Activated CD4-positive, alpha-beta memory T cell treated with anti-CD3 and anti-CD28 coated beads, Interleukin-2, amount 10 ng/mL, durations not matched to agents 7 days and 5 days (primary cell): ENCODE measurements at regions not wholly inside any gene's neighbourhood (a gene's known extent, or its start where the extent isn't known, plus 50 kb on each side); places are given as distances from the start of the nearest gene placed in this dataset.

Experiments used
- CTCF ChIA-PET: fragments of 350-600 bp; sonication (Branson Sonifier 250); formaldehyde crosslinking; loops from one replicate; lab custom pipeline; 2021; ENCODE audit warnings: antibody characterized with exemption, inconsistent platforms; lab: Charles Lee
- POLR2A ChIA-PET: fragments of 350-600 bp; sonication (Branson Sonifier 250); formaldehyde crosslinking; loops from one replicate; lab custom pipeline; 2021; ENCODE audit warnings: antibody characterized with exemption; lab: Charles Lee
- DNase-seq: peaks from one replicate; pipeline ENCODE4 v3.0.0-alpha.2; 2020
- H3K27ac Mint-ChIP-seq: one replicate; pipeline ENCODE4 v1.8.0; 2021; ENCODE audit warnings: mild to moderate bottlenecking, mixed read lengths
- H3K27me3 Mint-ChIP-seq: one replicate; pipeline ENCODE4 v1.8.0; 2021; ENCODE audit warnings: mixed read lengths
- H3K36me3 Mint-ChIP-seq: one replicate; pipeline ENCODE4 v1.8.0; 2021; ENCODE audit warnings: low read depth, mixed read lengths
- H3K4me1 Mint-ChIP-seq: one replicate; pipeline ENCODE4 v1.8.0; 2021; ENCODE audit warnings: mixed read lengths
- H3K4me3 Mint-ChIP-seq: one replicate; pipeline ENCODE4 v1.8.0; 2021; ENCODE audit warnings: mild to moderate bottlenecking, mixed read lengths
- H3K9me3 Mint-ChIP-seq: one replicate; pipeline ENCODE4 v1.8.0; 2021; ENCODE audit warnings: mixed read lengths

- Mint-ChIP-seq H3K36me3 (no peaks in the 10 kb centered on the region), H3K4me3 (no peak overlapping the region), H3K27ac (no peak overlapping the region), H3K9me3 (peaks cover 14% of the 10 kb centered on the region), H3K4me1 (no peaks in the 10 kb centered on the region), H3K27me3 (no peaks in the 10 kb centered on the region)
- DNase-seq: no peak
- POLR2A ChIA-PET: no interaction called here
- CTCF ChIA-PET: no interaction called here
Observed at GRCh38 chr6:55666606-55667225, 87.7 kb upstream of the HMGCLL1 start.

GRCh38 chr6:55666037-55666436 lies 87.0 kb upstream of the HMGCLL1 start:
- no peak for DNase-seq
- Mint-ChIP-seq H3K27ac (no peak overlapping the region), H3K4me3 (no peak overlapping the region), H3K9me3 (peaks cover 13% of the 10 kb centered on the region), H3K36me3 (no peaks in the 10 kb centered on the region), H3K4me1 (no peaks in the 10 kb centered on the region), H3K27me3 (no peaks in the 10 kb centered on the region)
- ChIA-PET CTCF (no interaction called here), POLR2A (no interaction called here)

GRCh38 chr6:55664591-55665587 lies 85.9 kb upstream of the HMGCLL1 start:
- Mint-ChIP-seq H3K27ac (no peak overlapping the region), H3K4me1 (no peaks in the 10 kb centered on the region), H3K27me3 (no peaks in the 10 kb centered on the region), H3K4me3 (no peak overlapping the region), H3K36me3 (no peaks in the 10 kb centered on the region), H3K9me3 (peaks cover 14% of the 10 kb centered on the region)
- DNase-seq: no peak
- POLR2A ChIA-PET: no interaction called here
- CTCF ChIA-PET: no interaction called here

GRCh38 chr6:55663914-55664313 lies 84.9 kb upstream of the HMGCLL1 start:
- H3K9me3 Mint-ChIP-seq: peaks cover 14% of the 10 kb centered on the region

GRCh38 chr6:55659304-55659703 lies 80.3 kb upstream of the HMGCLL1 start:
- H3K27ac Mint-ChIP-seq: no peak overlapping the region
- H3K9me3 Mint-ChIP-seq: peaks cover 20% of the 10 kb centered on the region
- H3K36me3 Mint-ChIP-seq: no peaks in the 10 kb centered on the region
- CTCF ChIA-PET: no interaction called here
- H3K4me3 Mint-ChIP-seq: no peak overlapping the region
- no peak for DNase-seq
- H3K4me1 Mint-ChIP-seq: no peaks in the 10 kb centered on the region
- POLR2A ChIA-PET: no interaction called here
- H3K27me3 Mint-ChIP-seq: no peaks in the 10 kb centered on the region

More at GRCh38 chr6:55663914-55664313, 84.9 kb upstream of the HMGCLL1 start:
- Mint-ChIP-seq H3K36me3 (no peaks in the 10 kb centered on the region), H3K4me1 (no peaks in the 10 kb centered on the region), H3K27me3 (no peaks in the 10 kb centered on the region), H3K27ac (no peak overlapping the region), H3K4me3 (no peak overlapping the region)
- CTCF ChIA-PET: no interaction called here
- POLR2A ChIA-PET: no interaction called here
- DNase-seq: no peak

- H3K27ac Mint-ChIP-seq: no peak overlapping the region
- no peak overlapping the region for H3K4me3 Mint-ChIP-seq
- no peaks in the 10 kb centered on the region for H3K27me3 Mint-ChIP-seq
- H3K9me3 Mint-ChIP-seq: peaks cover 18% of the 10 kb centered on the region
- H3K4me1 Mint-ChIP-seq: no peaks in the 10 kb centered on the region
- CTCF ChIA-PET: no interaction called here
- POLR2A ChIA-PET: no interaction called here
- no peak for DNase-seq
- no peaks in the 10 kb centered on the region for H3K36me3 Mint-ChIP-seq
Observed at GRCh38 chr6:55654445-55654844, 75.5 kb upstream of the HMGCLL1 start.

- ChIA-PET CTCF (no interaction called here), POLR2A (no interaction called here)
- Mint-ChIP-seq H3K4me1 (no peaks in the 10 kb centered on the region), H3K9me3 (peaks cover 15% of the 10 kb centered on the region), H3K36me3 (no peaks in the 10 kb centered on the region), H3K27me3 (no peaks in the 10 kb centered on the region), H3K27ac (no peak overlapping the region), H3K4me3 (no peak overlapping the region)
- no peak for DNase-seq
Observed at GRCh38 chr6:55652429-55652828, 73.4 kb upstream of the HMGCLL1 start.

GRCh38 chr6:55651015-55651414 lies 72.0 kb upstream of the HMGCLL1 start:
- H3K4me1 Mint-ChIP-seq: no peaks in the 10 kb centered on the region
- ChIA-PET POLR2A (no interaction called here), CTCF (no interaction called here)
- no peak overlapping the region for H3K4me3 Mint-ChIP-seq
- H3K9me3 Mint-ChIP-seq: peaks cover 17% of the 10 kb centered on the region
- H3K27me3 Mint-ChIP-seq: no peaks in the 10 kb centered on the region
- H3K36me3 Mint-ChIP-seq: no peaks in the 10 kb centered on the region
- H3K27ac Mint-ChIP-seq: no peak overlapping the region
- DNase-seq: no peak

GRCh38 chr6:55643861-55644260 lies 64.9 kb upstream of the HMGCLL1 start:
- peaks cover 9% of the 10 kb centered on the region for H3K9me3 Mint-ChIP-seq
- H3K27me3 Mint-ChIP-seq: no peaks in the 10 kb centered on the region
- no peaks in the 10 kb centered on the region for H3K4me1 Mint-ChIP-seq
- no peaks in the 10 kb centered on the region for H3K36me3 Mint-ChIP-seq
- H3K4me3 Mint-ChIP-seq: no peak overlapping the region
- ChIA-PET CTCF (no interaction called here), POLR2A (no interaction called here)
- no peak overlapping the region for H3K27ac Mint-ChIP-seq
- no peak for DNase-seq

- no peaks in the 10 kb centered on the region for H3K4me1 Mint-ChIP-seq
- DNase-seq: no peak
- no peak overlapping the region for H3K4me3 Mint-ChIP-seq
- POLR2A ChIA-PET: no interaction called here
- no peaks in the 10 kb centered on the region for H3K36me3 Mint-ChIP-seq
- H3K9me3 Mint-ChIP-seq: peaks cover 11% of the 10 kb centered on the region
- CTCF ChIA-PET: no interaction called here
- no peak overlapping the region for H3K27ac Mint-ChIP-seq
- H3K27me3 Mint-ChIP-seq: no peaks in the 10 kb centered on the region
Observed at GRCh38 chr6:55642366-55642765, 63.4 kb upstream of the HMGCLL1 start.

GRCh38 chr6:55636406-55637102 lies 57.6 kb upstream of the HMGCLL1 start:
- Mint-ChIP-seq H3K4me1 (no peaks in the 10 kb centered on the region), H3K27ac (no peak overlapping the region), H3K36me3 (no peaks in the 10 kb centered on the region), H3K27me3 (no peaks in the 10 kb centered on the region), H3K4me3 (no peak overlapping the region), H3K9me3 (peaks cover 4% of the 10 kb centered on the region)
- DNase-seq: no peak
- CTCF ChIA-PET: no interaction called here
- POLR2A ChIA-PET: no interaction called here

- Mint-ChIP-seq H3K27me3 (no peaks in the 10 kb centered on the region), H3K27ac (no peak overlapping the region), H3K4me3 (no peak overlapping the region), H3K4me1 (no peaks in the 10 kb centered on the region), H3K36me3 (no peaks in the 10 kb centered on the region), H3K9me3 (peaks cover 3% of the 10 kb centered on the region)
- no peak for DNase-seq
- CTCF ChIA-PET: no interaction called here
- POLR2A ChIA-PET: no interaction called here
Observed at GRCh38 chr6:55633471-55633870, 54.5 kb upstream of the HMGCLL1 start.

- Mint-ChIP-seq H3K4me1 (no peaks in the 10 kb centered on the region), H3K27ac (no peak overlapping the region), H3K36me3 (no peaks in the 10 kb centered on the region), H3K9me3 (peaks cover 4% of the 10 kb centered on the region), H3K4me3 (no peak overlapping the region), H3K27me3 (no peaks in the 10 kb centered on the region)
- POLR2A ChIA-PET: no interaction called here
- DNase-seq: no peak
- CTCF ChIA-PET: interaction anchor here (0.5 kb wide), 1 partner anchor 223 kb away, joined by 3 read pairs; no protein-coding TSS in a partner anchor
Observed at GRCh38 chr6:55632953-55633352, 54.0 kb upstream of the HMGCLL1 start.
